GM19397 (cell line): ENCODE measurements at regions not wholly inside any gene's neighbourhood (a gene's known extent, or its start where the extent isn't known, plus 50 kb on each side); places are given as distances from the start of the nearest gene placed in this dataset.
"Not testable (repeated sequence)": the region's sequence is repeated elsewhere in the genome, so short reads cannot be mapped to it uniquely, and the experiment has no call there.

Experiments
- ATAC-seq: cut with Tn5 transposase; IDR thresholded peaks from one replicate; pipeline ENCODE4 v1.9.1; 2021; ENCODE audit warnings: mild to moderate bottlenecking, moderate library complexity; ENCODE audit not compliant: unreplicated experiment

DNA sequence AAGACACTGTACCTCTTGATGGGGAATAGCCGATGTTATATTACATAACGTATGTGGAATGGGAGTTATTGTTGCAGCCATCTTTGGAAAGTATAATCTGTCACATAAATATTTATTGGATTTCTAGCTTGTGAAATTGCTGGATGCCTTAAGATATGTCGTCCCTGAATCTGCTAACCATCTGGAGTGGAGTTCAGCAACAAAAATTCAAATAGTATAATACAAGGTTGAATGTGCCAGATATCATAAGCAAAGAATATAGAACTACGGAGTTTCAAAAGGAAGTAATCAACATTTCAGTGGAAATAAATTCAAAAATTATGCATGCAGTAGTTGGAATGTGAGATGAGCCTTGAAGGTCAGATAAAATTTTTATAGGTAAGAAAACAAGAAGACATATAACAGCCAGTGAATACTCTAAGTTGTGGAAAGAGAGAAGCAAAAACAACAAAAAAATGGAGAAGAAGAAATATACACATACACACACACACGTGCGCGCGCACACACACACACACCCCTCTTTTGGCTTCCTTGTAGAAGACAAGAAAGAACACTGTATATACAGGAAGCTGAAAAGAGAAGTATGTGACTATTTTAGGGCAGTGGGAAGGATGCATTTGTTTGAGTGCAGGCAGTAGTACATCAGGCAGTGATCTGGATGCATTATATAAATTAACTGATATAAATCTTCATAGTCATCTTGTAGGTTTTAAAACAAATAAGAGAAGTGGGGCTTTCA is 516.7 kb downstream of the KCNT2 start:
- no peak for ATAC-seq

DNA sequence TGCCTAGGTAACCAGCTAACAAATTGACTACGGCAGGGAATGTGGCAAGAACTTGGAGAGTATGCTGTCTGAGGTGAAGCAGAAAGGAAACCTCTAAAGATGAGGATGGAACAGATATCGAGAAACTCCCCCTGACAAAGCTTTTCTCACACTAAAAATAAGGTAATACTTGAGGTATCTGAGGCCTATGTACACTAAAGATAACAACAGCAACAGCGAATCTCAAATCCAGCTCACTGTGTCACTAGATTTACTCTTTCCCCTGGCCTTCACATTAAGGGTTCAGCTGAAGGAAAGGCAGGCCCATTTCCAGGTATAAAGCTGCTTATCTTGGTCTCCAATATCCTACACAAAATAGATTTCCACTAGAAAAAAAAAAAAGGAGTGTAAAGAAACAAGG is 518.0 kb downstream of the KCNT2 start:
- no peak for ATAC-seq

DNA sequence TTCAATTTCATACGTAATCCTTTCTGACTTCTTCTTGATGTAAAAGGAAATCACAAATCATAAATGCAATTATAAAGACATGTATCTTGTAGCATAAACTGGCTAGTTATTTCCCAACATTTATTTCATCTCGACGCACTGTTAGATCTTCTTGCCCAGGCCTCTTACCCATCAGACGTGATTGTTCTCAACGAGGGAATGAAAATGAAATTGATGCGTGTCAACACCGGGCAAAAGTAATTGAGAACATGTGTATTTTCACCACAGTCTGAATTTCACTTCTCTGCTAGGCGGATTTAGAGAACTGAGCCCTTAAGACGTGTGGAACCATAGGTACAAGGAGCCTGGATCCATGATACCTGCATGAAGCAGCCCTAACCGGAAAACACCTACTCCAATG is 519.7 kb downstream of the KCNT2 start:
- no peak for ATAC-seq

- no peak for ATAC-seq
Observed at GRCh38 chr1:196078691-196079090, 529.5 kb downstream of the KCNT2 start.

- ATAC-seq = no peak
Observed at GRCh38 chr1:196075621-196076020, 532.6 kb downstream of the KCNT2 start.

GRCh38 chr1:196074182-196074581 is 534.1 kb downstream of the KCNT2 start:
- ATAC-seq = no peak

- no peak for ATAC-seq
Observed at GRCh38 chr1:196071447-196071846, 536.8 kb downstream of the KCNT2 start.

GRCh38 chr1:196070940-196071339 is 537.3 kb downstream of the KCNT2 start:
- ATAC-seq = no peak

DNA sequence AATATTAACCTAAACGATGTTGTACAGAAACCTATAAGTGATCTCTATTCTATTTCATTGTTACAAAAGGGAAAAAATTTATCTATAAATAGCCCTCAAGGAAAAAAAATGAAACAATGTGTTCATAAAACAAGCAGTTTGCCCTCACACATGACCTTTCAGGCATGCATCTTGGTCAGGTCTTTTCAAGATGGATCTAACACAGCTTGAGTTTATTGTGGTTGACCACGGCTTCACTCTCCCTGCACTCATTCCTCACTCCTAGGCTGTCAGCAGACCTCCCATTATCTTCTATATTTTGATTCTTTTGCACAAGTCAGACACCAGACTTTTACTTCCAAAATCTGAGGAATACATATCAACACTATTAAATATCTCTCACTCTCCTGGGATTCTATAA is 544.3 kb downstream of the KCNT2 start:
- no peak for ATAC-seq

DNA sequence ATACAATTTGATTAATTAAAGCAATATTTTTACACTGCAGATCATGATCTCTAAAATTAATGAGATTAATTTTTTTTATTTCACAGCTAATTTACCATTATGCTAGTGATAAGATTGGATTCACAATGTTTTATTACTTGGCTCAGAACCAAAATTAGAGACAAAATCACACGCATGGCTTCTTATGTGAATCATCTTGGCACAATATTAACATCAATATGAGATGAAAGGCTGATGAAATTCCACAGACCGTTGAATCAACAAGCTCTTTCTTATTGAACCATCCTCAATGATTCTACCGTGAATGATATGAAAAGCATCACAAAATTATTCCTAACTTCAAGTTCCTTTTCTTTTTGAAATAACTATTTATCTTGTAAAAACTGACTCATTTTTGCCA is 544.9 kb downstream of the KCNT2 start:
- ATAC-seq = no peak

- ATAC-seq = no peak
Observed at GRCh38 chr1:196060539-196060938, 547.7 kb downstream of the KCNT2 start.

DNA sequence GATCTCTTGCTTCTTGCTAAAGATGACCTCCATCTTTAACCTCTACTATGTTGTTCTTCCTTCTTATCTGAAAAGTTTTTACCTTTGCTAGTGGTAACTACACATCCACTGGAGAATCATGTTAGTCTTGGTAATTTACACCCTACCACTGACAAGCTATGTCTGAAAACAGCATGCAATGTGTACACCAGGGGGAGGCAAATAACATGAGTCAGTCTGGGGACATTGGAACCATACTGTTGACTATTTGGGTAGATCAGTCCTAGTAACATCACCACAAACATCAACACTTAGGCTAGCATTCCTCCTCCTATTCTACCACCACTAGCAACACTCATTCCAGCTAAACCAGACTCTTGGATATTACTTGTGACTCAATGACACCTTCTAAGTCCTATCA is 549.0 kb downstream of the KCNT2 start:
- ATAC-seq = no peak

DNA sequence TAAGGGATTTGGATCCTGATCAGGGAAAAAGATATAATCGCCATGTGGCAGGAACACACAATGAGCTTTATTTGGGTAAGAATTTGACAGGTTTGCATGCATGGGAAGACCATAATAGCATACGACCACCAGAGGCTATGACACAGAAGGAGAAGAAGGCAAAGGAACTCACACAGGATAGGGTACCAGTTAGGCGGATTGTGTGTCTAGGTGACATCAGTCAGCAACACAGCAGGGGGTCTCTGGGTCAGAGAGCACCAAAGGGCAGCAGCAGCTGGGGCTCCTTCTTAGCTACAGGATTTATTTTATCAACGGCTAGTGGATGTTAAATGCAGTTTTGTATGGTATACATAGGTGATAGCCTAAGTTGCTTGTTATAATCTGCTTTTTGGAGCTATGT is 551.3 kb downstream of the KCNT2 start:
- no peak for ATAC-seq

DNA sequence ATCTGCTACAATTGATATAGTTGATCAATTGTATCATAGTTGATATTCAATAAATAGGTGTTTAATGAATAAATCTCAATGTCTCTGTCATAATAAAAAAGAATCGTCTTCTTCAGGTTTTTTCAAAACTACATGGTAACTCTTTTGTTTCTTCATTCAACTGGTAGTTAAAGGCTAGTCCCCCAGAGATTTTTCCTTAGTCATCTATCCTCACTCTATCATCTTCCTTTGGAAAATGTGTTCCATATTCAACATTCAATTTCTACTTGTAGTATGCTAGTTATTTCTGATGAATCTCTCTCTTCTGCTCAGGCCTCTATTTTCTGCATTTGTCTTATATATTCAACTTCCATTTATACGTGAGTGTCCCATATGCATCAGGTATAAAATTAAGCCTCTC is 558.8 kb downstream of the KCNT2 start:
- no peak for ATAC-seq

- ATAC-seq = no peak
Observed at GRCh38 chr1:196043268-196043667, 565.0 kb downstream of the KCNT2 start.

- no peak for ATAC-seq
Observed at GRCh38 chr1:196034080-196034706, 574.0 kb downstream of the KCNT2 start.

GRCh38 chr1:196031387-196031786 is 576.9 kb downstream of the KCNT2 start:
- ATAC-seq = not testable (repeated sequence)

GRCh38 chr1:196030455-196030854 is 577.8 kb downstream of the KCNT2 start:
- ATAC-seq = no peak

- no peak for ATAC-seq
Observed at GRCh38 chr1:196029410-196029809, 578.8 kb downstream of the KCNT2 start.

GRCh38 chr1:196027127-196027526 is 581.1 kb downstream of the KCNT2 start:
- ATAC-seq = no peak

- not testable (repeated sequence) for ATAC-seq
Observed at GRCh38 chr1:196021174-196021573, 587.1 kb downstream of the KCNT2 start.

GRCh38 chr1:196009362-196009761 is 598.9 kb downstream of the KCNT2 start:
- no peak for ATAC-seq

DNA sequence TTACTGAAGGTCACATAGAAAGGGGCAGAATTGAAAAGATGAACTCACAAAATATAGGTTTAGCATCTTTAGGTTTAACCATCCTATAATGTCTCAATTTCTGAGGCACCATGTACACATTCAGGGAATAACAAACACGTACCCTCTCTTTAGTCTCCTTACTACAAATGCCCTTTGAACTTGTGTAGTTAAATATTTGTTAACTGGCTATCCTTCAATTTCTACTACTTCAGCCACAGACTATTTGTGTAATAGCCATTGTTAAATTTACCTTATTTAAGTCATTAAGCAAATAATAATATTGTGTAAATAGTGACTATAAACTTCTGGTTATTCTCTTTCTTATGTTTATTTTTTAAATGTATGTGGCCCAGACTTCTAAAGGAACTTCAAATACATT is 600.5 kb downstream of the KCNT2 start:
- ATAC-seq = no peak
